Cardiac fibroblast (primary cell): ENCODE measurements at regions not wholly inside any gene's neighbourhood (a gene's known extent, or its start where the extent isn't known, plus 50 kb on each side); places are given as distances from the start of the nearest gene placed in this dataset.

ENCODE experiments used
- DNase-seq, 2 donors: peaks; one replicate each; pipeline versions ENCODE4 v3.0.0 to v3.0.0-alpha.2; 2010; ENCODE audit warnings: low read depth in 2 of 2
- H3K4me3 ChIP-seq, 2 donors: replicated peaks in 1 of 2; 1 replicate in 1 of 2; 2 replicates in 1 of 2; pipeline ENCODE4 v1.5.1; 2011; ENCODE audit warnings: low read depth in 2 of 2, low read length in 2 of 2, mild to moderate bottlenecking in 2 of 2, moderate library complexity in 1 of 2
- TF ChIP-seq, protein P1 (sequence below): IDR thresholded peaks from one replicate; pipeline ENCODE4 v1.5.1; 2011; ENCODE audit warnings: low read depth, mild to moderate bottlenecking, low read length, inconsistent platforms

- no peak overlapping the region for H3K4me3 ChIP-seq
- DNase-seq, result no peak
- TF ChIP-seq, protein P1, sequence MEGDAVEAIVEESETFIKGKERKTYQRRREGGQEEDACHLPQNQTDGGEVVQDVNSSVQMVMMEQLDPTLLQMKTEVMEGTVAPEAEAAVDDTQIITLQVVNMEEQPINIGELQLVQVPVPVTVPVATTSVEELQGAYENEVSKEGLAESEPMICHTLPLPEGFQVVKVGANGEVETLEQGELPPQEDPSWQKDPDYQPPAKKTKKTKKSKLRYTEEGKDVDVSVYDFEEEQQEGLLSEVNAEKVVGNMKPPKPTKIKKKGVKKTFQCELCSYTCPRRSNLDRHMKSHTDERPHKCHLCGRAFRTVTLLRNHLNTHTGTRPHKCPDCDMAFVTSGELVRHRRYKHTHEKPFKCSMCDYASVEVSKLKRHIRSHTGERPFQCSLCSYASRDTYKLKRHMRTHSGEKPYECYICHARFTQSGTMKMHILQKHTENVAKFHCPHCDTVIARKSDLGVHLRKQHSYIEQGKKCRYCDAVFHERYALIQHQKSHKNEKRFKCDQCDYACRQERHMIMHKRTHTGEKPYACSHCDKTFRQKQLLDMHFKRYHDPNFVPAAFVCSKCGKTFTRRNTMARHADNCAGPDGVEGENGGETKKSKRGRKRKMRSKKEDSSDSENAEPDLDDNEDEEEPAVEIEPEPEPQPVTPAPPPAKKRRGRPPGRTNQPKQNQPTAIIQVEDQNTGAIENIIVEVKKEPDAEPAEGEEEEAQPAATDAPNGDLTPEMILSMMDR, result no peak
Measured at GRCh38 chrX:7789200-7789599, 53.8 kb upstream of the VCX start.

- TF ChIP-seq, protein P1, result no peak
Measured at GRCh38 chrX:7788334-7788733, 54.6 kb upstream of the VCX start.

DNA sequence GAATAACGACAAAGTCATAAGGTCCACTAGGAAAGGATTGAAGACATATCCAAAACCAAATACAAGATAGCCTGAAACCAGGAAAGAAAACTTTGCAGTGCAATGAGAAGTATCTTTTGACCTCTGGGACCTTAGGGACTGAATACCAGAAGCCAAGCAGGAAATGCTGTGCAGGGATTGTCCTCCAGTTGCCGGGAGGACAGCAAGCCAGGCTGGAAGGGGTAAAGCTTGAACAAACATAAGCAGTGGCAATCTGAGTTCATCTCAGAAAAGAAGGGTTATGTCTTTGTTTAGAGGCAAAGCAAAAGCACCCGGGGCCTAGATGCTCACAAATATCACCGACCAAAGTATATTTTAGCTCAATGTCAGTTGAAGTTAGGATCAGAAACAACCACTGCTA, 55.3 kb upstream of the VCX start:
- H3K4me3 ChIP-seq, result no peak overlapping the region
- no peak for DNase-seq
- TF ChIP-seq, protein P1, result no peak

More at GRCh38 chrX:7788334-7788733, 54.6 kb upstream of the VCX start:
- H3K4me3 ChIP-seq, result no peak overlapping the region
- no peak for DNase-seq

GRCh38 chrX:7784580-7784979, 58.4 kb upstream of the VCX start:
- H3K4me3 ChIP-seq, result no peak overlapping the region
- TF ChIP-seq, protein P1, result no peak
- no peak for DNase-seq

DNA sequence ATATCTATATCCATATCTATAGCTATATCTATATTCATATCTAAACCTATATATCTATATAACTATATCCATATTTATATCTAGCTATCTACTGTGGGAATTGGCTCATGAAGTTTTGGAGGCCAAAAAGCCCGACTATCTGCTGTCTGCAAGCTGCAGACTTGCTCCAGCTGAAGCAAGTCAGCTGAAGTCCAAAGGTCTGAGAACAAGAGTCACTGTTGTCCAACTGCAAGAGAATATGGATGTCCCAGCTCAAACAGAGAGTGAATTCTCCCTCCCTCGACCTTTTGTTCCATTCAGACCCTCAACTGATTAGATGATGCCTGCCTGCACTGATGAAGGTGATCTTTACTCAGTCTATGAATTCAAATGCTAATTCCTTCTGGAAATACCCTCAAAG, 63.3 kb upstream of the VCX start:
- TF ChIP-seq, protein P1, result no peak
- H3K4me3 ChIP-seq, result no peak overlapping the region
- no peak for DNase-seq

GRCh38 chrX:7775987-7776386, 67.0 kb upstream of the VCX start:
- TF ChIP-seq, protein P1, result no peak
- DNase-seq, result no peak
- no peak overlapping the region for H3K4me3 ChIP-seq

DNA sequence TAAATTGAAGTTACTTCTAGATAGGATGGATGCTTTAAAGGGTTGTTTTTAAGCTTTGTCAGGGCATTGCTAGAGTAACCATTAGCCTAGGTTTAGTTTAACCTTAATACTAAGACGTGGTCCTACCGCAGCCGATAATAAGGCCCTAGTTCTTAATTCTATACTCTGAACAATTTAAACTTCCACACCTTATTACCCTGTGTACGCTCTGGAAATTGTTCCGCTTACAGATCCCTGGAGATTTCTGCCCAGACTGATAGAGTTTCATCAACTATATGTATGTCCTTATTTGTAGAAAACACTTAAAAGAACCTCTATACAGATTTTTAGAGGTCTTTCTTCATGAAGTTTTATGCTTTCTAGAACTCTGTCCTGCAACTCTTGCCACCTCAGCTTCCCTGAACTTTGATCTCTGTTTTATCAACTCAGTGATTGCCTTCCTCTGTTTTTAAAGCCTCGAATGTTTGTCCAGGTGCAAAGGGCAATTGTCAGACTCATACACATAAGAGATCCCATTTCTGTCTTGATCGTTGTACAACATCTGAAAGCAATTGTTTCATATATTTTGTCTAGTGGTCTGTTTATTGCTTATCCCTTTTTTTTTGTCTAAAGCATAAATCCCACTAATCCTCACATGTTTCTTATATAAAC, 71.1 kb upstream of the VCX start:
- H3K4me3 ChIP-seq, result no peak overlapping the region
- TF ChIP-seq, protein P1, result no peak
- DNase-seq, result no peak
